GM18508 (cell line): ENCODE measurements at regions not wholly inside any gene's neighbourhood (a gene's known extent, or its start where the extent isn't known, plus 50 kb on each side); places are given as distances from the start of the nearest gene placed in this dataset.
A peak's percentile ranks its signal among the peaks of the same experiment; 100 is the strongest.
"Not testable (repeated sequence)": the region's sequence is repeated elsewhere in the genome, so short reads cannot be mapped to it uniquely, and the experiment has no call there.

ENCODE experiments used
- ATAC-seq: cut with Tn5 transposase; IDR thresholded peaks from one replicate; pipeline ENCODE4 v1.9.1; 2021; ENCODE audit warnings: moderate number of reproducible peaks; ENCODE audit not compliant: insufficient read depth, unreplicated experiment

DNA sequence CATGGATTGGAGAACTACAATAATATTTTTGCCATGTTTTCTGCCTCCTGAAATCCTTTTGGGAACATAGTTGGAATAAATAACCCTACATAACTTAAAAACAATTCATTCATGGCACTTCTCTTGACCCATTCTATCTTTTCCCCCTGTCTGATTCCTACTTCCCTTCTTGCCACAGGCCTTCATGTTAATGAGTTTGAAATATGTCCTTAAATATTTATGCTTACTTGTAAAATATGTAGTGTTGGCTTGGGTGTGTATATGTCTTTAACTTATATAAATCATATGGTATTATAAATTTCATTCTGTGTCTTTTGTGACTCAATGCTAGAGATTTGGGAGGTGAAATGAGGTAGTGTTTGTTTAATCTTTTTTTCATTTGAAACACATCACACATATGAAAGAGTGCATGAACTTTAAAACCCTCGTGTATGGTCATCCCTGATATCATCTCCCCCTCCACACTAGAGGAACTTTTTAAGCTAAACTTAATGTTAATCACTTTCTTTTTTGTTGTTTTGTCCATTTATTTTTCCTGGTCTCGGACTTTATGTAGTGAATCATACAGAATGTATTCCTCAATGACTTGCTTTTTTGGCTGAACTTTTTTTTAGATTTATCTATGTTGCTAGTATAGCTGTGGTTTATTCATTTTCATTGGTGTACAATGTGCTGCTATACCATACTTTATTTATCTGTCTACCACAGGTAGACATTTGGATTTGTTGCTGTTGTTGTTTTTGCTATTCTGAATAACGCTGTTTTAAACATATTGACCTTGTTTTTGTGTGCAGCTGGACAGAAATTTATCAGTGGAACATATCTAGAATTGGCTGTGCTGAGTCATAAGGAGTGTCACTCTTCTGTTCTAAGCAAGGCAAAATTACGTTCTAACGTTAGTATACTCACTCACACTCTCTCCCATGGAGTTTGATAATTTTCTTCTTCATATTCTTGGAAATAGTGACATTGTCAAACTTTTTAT, 441.6 kb downstream of the PLPP3 start:
- ATAC-seq, result no peak

DNA sequence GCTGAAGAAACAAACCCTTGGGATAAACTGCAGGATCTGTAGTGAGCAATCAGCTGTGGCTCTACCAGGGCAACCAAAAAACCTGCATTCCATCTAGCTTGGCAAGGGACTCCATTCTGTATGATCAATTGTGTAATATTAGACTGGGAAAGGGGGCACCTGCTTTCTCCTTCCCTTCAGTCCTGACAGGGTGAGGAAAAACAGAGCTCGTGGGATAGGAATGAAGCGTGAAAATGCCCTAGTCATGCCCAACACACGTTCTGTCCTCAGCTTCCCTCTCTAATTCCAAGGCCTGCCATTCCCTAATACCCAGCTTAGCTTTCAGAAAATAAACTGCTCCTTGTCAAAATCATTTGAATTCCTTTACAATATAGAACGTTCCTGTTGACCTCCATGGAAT, 442.3 kb downstream of the PLPP3 start:
- ATAC-seq, result no peak

DNA sequence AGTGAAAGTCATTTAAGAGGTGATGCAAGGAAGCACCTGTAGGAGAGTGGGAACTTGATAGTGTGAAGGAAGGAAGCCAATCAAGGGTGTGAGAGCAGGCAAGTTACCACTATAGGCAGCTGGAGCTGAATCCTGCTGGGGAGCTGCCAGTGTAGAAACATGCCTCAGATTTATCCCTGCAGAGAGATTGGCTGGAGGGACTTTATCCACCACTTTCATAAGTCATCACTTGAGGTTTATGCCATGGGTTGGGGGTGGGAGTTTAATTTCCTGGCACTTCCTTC, 443.6 kb downstream of the PLPP3 start:
- ATAC-seq, result peak; percentile 16

DNA sequence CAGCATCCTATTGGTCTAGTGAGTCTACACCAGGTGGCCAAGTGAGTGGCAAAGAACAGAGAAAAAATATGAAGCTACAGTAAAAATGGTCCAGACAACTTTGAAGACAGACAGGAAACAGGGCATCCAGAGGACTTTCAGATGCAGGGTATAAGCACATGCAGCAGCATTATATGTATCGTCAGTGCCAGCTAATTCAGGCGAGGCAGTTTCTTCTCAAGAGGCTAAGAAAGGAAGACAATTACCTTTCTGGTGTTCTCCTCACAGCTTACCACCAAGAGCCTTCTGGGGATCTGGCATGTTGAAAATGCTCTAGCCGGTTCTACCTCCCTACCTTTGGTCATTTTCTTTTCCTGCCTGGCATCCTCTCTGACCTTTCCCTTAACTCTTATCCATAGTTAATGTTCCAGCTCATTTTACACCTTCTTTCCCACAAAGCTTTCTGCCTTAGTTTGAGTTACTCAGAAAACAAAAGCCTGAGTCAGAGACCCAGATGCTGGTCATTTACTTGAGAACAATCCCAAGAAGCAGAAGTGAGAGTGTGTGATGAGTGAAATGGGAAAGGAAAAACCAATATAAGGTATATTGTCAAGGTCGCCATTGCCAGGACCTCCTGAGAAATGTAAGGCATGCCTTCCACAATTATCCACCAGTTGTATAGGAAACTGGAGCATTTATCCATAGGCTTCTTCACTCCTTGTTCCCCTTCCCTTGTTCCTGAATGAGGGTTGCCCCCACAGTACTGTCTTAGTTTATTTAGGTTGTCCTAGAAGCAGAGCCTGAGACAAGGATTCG, 444.1 kb downstream of the PLPP3 start:
- ATAC-seq, result peak; percentile 65

- no peak for ATAC-seq
Observed at GRCh38 chr1:56133522-56134472, 445.6 kb downstream of the PLPP3 start.

DNA sequence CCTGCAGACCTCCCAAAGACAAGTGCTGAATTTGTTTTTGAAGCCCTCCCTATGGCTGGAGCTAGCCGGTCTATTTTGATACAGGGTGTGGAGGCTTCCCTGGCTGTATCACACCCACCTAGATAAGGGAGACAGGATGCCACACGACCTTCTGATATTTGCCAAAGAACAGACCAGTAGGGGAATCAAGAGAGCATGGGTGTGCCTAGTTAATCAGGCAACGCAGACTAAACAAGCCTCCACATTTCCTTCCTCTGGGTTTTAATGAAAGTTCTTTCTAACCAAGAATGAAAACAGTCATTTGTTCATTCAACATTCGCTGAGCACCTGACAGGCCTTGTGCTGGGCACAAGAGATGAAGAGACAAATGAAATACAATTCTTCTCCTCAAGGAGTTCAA, 446.8 kb downstream of the PLPP3 start:
- ATAC-seq, result no peak

GRCh38 chr1:56129837-56130236, 449.5 kb downstream of the PLPP3 start:
- ATAC-seq, result no peak

GRCh38 chr1:56125316-56125715, 454.0 kb downstream of the PLPP3 start:
- no peak for ATAC-seq

- no peak for ATAC-seq
Observed at GRCh38 chr1:56123826-56124225, 455.5 kb downstream of the PLPP3 start.

DNA sequence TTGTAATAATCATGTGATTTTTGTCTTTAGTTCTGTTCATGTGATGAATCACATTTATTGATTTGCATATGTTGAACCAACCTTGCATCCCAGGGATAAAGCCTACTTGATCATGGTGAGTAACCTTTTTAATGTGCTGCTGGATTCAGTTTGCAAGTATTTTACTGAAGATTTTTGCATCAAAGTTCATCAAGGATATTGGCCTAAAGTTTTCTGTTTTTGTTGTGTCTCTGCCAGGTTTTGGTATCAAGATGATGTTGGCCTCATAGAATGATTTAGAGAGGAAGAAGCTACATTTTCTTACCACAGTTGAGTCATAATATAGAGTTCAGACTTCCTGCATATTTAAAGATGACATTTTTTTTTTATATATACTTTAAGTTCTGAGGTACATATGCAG, 455.9 kb downstream of the PLPP3 start:
- no peak for ATAC-seq

DNA sequence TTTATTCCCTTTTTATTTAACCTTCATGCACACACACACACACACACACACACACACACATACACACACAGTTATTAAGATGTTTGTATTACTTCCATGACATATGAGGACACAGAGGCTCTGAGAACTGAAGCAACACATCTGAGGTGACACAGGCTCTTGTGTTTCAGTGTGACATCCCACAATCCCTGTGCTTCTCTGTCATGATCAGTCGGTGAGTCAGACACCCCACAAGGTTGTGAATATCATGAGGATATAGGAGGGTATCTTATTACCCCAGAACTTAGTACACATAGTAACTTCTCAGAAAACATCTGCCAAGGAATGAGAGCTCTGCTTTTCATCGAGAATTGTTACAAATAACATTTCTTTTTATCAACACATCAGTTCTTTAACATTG, 459.3 kb downstream of the PLPP3 start:
- no peak for ATAC-seq

GRCh38 chr1:56118676-56119075, 460.7 kb downstream of the PLPP3 start:
- not testable (repeated sequence) for ATAC-seq

DNA sequence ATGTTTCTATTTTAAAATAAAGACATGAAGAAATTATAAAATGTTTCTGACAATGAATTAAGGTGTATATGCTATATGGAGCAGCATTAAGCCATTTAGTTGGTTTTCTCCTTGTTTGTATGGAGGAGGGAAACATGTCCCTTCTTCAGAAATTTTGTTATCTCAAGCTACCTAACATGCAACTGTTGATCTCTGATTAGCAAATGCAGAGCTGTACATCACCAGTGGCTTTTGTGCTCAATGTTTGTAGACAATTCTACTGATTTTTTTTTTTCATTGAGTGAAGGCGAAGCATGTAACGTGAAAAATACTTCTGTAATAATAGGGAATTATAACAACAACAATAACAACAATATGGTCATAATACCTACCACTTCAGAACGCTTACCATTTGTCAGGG, 463.7 kb downstream of the PLPP3 start:
- no peak for ATAC-seq

DNA sequence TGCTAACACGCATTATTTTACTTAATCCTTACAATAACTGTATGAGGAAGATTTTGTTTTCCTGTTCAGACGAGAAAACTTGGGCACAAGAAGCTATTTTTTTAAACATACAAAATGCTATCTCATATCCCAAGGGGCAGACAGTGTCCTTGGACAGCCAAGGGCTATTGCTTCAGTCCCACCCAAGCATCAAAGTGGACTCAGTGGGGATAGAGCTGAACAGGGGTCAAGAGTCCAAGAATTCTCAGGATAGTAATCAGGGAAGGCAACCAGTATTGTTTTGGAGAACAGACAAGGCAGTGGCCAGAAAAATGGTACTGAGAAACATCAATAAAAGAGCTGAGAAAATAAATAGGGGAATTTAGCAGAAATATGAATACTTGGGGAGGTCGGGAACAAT, 465.7 kb downstream of the PLPP3 start:
- ATAC-seq, result no peak

- no peak for ATAC-seq
Observed at GRCh38 chr1:56107275-56107638, 472.1 kb downstream of the PLPP3 start.

- no peak for ATAC-seq
Observed at GRCh38 chr1:56106531-56107274, 472.7 kb downstream of the PLPP3 start.

DNA sequence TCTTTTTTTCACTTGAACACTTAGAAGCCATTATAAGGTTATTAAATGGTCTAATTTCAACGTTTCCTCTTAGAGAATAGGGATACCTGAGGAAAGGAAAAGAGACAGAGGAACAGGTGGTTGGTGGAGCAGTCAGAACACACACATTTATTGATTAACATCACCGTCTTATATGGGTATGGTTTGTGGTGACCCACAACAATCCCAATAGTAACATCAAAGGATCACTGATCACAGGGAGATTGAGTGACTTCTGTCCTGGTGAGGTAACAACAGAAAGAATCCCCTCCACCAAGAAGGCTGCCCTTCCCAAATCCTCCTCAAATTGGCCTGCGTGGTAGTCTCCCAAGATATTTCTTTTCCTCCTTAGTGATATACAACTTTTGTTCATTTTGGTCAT, 474.0 kb downstream of the PLPP3 start:
- no peak for ATAC-seq

GRCh38 chr1:56099766-56100265, 479.5 kb downstream of the PLPP3 start:
- no peak for ATAC-seq

DNA sequence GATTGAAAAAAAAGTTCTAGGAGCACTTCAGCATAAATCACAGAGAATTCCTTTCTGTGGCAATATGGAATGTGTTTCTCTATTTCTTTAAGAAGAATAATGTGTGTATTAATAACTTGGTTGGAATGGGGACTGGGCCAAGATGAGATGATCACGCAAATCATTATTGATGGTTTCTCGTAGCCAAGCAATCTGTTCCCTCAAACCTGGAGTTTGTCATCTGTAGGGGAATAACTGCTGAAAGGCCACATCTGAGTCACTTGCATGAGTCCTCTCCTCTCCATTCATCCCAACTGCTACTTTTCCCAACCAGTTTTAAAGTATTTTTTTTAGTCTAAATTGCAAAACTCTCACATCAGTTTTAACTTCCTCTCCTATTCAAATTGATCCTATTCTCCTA, 480.4 kb downstream of the PLPP3 start:
- ATAC-seq, result no peak

GRCh38 chr1:56097713-56098112, 481.6 kb downstream of the PLPP3 start:
- ATAC-seq, result no peak
